HG02870 (cell line): ENCODE measurements at regions not wholly inside any gene's neighbourhood (a gene's known extent, or its start where the extent isn't known, plus 50 kb on each side); places are given as distances from the start of the nearest gene placed in this dataset.

Experiments used
- ATAC-seq: cut with Tn5 transposase; IDR thresholded peaks from one replicate; pipeline ENCODE4 v1.9.1; 2021; ENCODE audit warnings: mild to moderate bottlenecking, moderate library complexity; ENCODE audit not compliant: unreplicated experiment

- no peak for ATAC-seq
Observed at GRCh38 chr22:49062802-49063544, 764.7 kb downstream of the BRD1 start.

- ATAC-seq: no peak
Observed at GRCh38 chr22:49062155-49062801, 765.4 kb downstream of the BRD1 start.

- no peak for ATAC-seq
Observed at GRCh38 chr22:49057910-49058309, 769.8 kb downstream of the BRD1 start.

- no peak for ATAC-seq
Observed at GRCh38 chr22:49056301-49056700, 771.4 kb downstream of the BRD1 start.

- ATAC-seq: no peak
Observed at GRCh38 chr22:49055406-49055805, 772.3 kb downstream of the BRD1 start.

GRCh38 chr22:49053578-49053977, 774.1 kb downstream of the BRD1 start:
- ATAC-seq: no peak

GRCh38 chr22:49052560-49052959, 775.1 kb downstream of the BRD1 start:
- no peak for ATAC-seq

GRCh38 chr22:49052023-49052538, 775.6 kb downstream of the BRD1 start:
- ATAC-seq: no peak

- ATAC-seq: no peak
Observed at GRCh38 chr22:49051491-49052022, 776.1 kb downstream of the BRD1 start.

GRCh38 chr22:49049691-49050090, 778.0 kb downstream of the BRD1 start:
- no peak for ATAC-seq

- ATAC-seq: no peak
Observed at GRCh38 chr22:49048591-49048990, 779.1 kb downstream of the BRD1 start.

GRCh38 chr22:49047447-49047846, 780.2 kb downstream of the BRD1 start:
- no peak for ATAC-seq

- no peak for ATAC-seq
Observed at GRCh38 chr22:49046546-49047361, 780.9 kb downstream of the BRD1 start.

GRCh38 chr22:49046000-49046545, 781.6 kb downstream of the BRD1 start:
- ATAC-seq: no peak

- no peak for ATAC-seq
Observed at GRCh38 chr22:49045276-49045675, 782.4 kb downstream of the BRD1 start.

- ATAC-seq: no peak
Observed at GRCh38 chr22:49044776-49045175, 782.9 kb downstream of the BRD1 start.

- no peak for ATAC-seq
Observed at GRCh38 chr22:49044091-49044490, 783.6 kb downstream of the BRD1 start.

- ATAC-seq: no peak
Observed at GRCh38 chr22:49042877-49043859, 784.5 kb downstream of the BRD1 start.

GRCh38 chr22:49042066-49042465, 785.6 kb downstream of the BRD1 start:
- ATAC-seq: no peak
